Activated naive CD8-positive, alpha-beta T cell treated with anti-CD3 and anti-CD28 coated beads, Interleukin-2, amount 50 U/mL, for 24 hours (primary cell): ENCODE measurements at regions not wholly inside any gene's neighbourhood (a gene's known extent, or its start where the extent isn't known, plus 50 kb on each side); places are given as distances from the start of the nearest gene placed in this dataset.

ENCODE experiments used
- ATAC-seq: fragments of 150-1000 bp; cut with Tn5 transposase; one replicate; pipeline ENCODE4 v1.10.0; 2021
- DNase-seq: peaks from one replicate; pipeline ENCODE4 v3.0.0; 2021
- H3K27ac Mint-ChIP-seq: one replicate; pipeline ENCODE4 v1.8.0; 2021; ENCODE audit warnings: mild to moderate bottlenecking, mixed read lengths
- H3K27me3 Mint-ChIP-seq: one replicate; pipeline ENCODE4 v1.8.0; 2021; ENCODE audit warnings: mixed read lengths
- H3K36me3 Mint-ChIP-seq: one replicate; pipeline ENCODE4 v1.8.0; 2021; ENCODE audit warnings: low read depth, mixed read lengths
- H3K4me1 Mint-ChIP-seq: one replicate; pipeline ENCODE4 v1.8.0; 2021; ENCODE audit warnings: mixed read lengths
- H3K4me3 Mint-ChIP-seq: one replicate; pipeline ENCODE4 v1.8.0; 2021; ENCODE audit warnings: mild to moderate bottlenecking, moderate library complexity, mixed read lengths
- H3K9me3 Mint-ChIP-seq: one replicate; pipeline ENCODE4 v1.8.0; 2021; ENCODE audit warnings: mixed read lengths

DNA sequence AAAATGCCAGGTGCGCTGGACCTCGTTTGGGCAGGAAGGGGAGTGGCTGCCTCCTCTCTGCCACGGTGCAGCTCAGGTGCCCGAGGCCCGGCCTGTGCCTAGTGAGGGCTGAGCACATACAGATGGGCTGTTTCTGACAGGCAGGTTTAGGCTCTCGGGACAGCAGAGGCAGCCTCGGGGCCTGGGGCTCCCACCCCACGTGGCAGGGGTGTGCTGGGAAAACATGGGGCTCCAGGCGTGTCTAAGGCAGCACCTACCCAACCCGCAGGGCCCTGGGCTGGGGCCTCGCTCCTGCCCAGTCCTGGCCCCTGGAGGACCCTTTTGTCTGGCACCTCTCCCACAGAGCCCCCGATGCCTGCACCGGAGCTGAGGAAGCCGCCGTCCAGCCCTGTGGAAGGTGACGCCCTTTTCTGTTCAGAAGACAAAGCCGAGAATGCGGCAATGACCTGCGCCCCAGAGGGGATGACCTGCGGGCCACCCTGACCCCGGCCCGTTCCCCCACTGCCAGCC, 76.4 kb upstream of the GALNT9 start:
- Mint-ChIP-seq H3K4me1 (no peaks in the 10 kb centered on the region), H3K9me3 (no peaks in the 10 kb centered on the region), H3K36me3 (no peaks in the 10 kb centered on the region), H3K27ac (no peak overlapping the region), H3K27me3 (peaks cover 8% of the 10 kb centered on the region), H3K4me3 (no peak overlapping the region)
- ATAC-seq (no peak), DNase-seq (no peak)

DNA sequence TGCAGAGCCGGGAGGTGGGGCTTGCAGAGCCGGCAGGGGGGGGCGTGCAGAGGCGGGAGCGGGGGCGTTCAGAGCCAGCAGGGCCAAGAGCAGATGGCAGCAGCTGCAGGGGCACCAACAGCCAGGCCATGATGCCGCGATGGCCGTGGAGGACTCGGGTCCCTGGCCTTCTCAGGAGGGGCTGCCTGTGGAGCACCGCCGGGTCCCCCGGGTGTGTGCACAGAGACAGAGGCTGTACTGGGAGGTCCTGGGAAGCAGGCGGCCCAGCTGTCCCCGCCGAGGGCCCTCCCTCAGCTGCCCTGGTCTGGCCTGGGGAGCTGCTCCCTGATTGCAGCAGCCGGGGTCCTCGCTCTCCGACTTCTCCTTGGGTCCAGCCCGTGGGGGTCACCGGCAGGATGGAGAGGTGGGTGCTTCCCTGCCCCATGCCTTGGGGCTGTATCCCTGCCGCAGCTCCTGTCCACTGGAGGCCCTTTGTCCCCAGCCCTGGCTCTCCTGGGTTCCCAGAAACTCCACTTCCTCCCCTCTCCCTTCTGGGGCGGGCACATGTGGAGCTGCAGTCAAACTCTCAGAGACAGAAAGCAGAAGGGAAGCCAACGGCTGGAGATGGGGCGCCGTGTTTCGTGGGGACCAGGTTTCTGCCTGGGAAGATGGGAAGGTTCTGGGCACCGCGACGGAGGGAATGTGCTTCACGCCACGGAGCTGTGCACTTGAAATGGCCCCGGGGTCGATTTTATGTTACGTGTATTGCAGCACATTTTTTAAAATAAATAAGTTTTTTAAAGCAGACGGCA, 75.8 kb upstream of the GALNT9 start:
- Mint-ChIP-seq H3K4me1 (no peaks in the 10 kb centered on the region), H3K27me3 (peaks cover 9% of the 10 kb centered on the region), H3K9me3 (no peaks in the 10 kb centered on the region), H3K27ac (no peak overlapping the region), H3K4me3 (no peak overlapping the region), H3K36me3 (no peaks in the 10 kb centered on the region)
- ATAC-seq (no peak), DNase-seq (no peak)

GRCh38 chr12:132404435-132404855, 75.1 kb upstream of the GALNT9 start:
- ATAC-seq = no peak
- Mint-ChIP-seq H3K27me3 (peaks cover 9% of the 10 kb centered on the region), H3K4me1 (no peaks in the 10 kb centered on the region), H3K9me3 (no peaks in the 10 kb centered on the region), H3K36me3 (no peaks in the 10 kb centered on the region), H3K4me3 (no peak overlapping the region), H3K27ac (no peak overlapping the region)
- DNase-seq = no peak

GRCh38 chr12:132403636-132404434, 74.4 kb upstream of the GALNT9 start:
- peaks cover 10% of the 10 kb centered on the region for H3K27me3 Mint-ChIP-seq
- no peaks in the 10 kb centered on the region for H3K36me3 Mint-ChIP-seq
- DNase-seq = no peak
- no peak for ATAC-seq
- H3K9me3 Mint-ChIP-seq = no peaks in the 10 kb centered on the region
- H3K4me1 Mint-ChIP-seq = no peaks in the 10 kb centered on the region
- no peak overlapping the region for H3K4me3 Mint-ChIP-seq
- H3K27ac Mint-ChIP-seq = no peak overlapping the region

DNA sequence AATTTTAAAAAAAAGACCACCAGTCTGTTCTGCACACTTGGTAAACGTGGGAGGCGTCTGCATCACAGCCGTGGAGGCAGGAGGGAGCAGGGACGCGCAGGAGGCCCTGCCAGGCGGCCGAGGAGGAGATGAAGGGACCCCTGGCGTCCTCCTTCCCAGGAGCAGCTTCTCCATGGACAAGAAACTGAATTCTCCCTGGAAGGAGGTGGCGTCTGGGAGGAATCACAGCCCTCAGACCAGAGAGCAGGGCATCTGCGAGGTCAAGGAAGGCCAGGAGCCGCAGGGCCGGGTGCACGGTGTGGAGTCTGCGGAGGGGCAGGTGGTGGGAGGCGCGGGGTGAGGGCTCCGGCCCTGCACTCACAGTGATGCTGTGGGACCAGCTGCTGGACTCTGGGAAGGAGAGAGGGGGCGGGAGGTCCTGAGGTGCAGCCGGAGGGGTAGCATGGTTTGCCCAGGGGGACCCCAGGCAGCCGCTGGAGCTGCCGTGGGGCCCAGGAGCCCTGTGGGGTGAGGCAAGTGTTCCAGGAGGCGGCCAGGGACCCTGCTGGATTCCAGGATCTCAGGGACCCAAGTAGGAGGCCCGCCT, 73.5 kb upstream of the GALNT9 start:
- no peaks in the 10 kb centered on the region for H3K9me3 Mint-ChIP-seq
- no peak overlapping the region for H3K27ac Mint-ChIP-seq
- H3K36me3 Mint-ChIP-seq = no peaks in the 10 kb centered on the region
- H3K27me3 Mint-ChIP-seq = peaks cover 15% of the 10 kb centered on the region
- no peaks in the 10 kb centered on the region for H3K4me1 Mint-ChIP-seq
- ATAC-seq (no peak), DNase-seq (no peak)
- no peak overlapping the region for H3K4me3 Mint-ChIP-seq

- Mint-ChIP-seq H3K27ac (no peak overlapping the region), H3K4me1 (no peaks in the 10 kb centered on the region), H3K36me3 (no peaks in the 10 kb centered on the region), H3K9me3 (no peaks in the 10 kb centered on the region), H3K4me3 (no peak overlapping the region), H3K27me3 (peaks cover 15% of the 10 kb centered on the region)
- ATAC-seq (no peak), DNase-seq (no peak)
Observed at GRCh38 chr12:132401982-132402381, 72.6 kb upstream of the GALNT9 start.

- Mint-ChIP-seq H3K27ac (no peak overlapping the region), H3K27me3 (peaks cover 19% of the 10 kb centered on the region), H3K4me1 (no peaks in the 10 kb centered on the region), H3K9me3 (no peaks in the 10 kb centered on the region), H3K4me3 (no peak overlapping the region), H3K36me3 (no peaks in the 10 kb centered on the region)
- ATAC-seq = no peak
- DNase-seq = no peak
Observed at GRCh38 chr12:132400011-132400641, 70.7 kb upstream of the GALNT9 start.

DNA sequence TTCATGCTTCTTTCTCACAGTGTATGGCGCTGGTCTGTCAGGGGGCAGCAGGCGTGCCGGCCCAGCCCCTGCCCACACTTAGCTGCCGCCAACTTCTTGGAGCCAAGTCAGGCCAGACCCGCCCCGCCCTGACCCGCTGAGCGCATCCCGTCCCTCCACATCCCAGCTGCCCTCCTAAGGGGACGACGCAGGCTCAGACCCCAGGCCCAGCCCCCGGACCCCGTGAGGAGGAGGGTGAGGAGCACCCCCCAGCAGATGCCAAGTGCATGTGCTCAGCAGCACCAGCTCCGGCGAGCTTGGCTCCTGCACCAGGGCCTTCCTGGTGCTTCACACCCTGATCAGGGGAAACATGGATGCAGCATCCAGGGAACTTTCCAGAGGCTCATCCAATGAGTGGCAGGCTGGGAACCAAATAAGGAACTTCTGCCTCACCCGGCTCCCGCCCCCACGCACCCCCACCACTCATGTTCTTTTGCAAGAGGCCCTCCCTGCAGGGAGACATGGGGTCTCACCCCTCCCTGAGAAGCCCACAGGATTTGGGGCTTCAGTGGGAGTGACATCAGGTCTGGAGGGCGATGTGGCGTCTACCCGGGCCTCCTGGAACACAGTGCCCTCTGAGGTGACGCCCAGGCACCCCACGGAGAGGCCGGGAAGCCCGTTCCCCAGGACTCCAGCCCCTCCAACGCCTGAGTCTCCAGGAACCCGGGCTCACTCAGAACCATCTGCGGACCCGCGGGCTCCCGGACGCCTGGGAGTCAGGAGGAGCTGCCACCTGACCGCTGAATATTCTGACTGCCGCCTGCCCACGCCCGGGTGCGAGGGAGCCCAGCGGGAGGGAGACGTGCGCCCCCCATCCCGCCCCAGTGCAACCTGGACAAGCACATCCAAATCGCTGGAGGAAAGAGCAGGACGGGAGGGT, 70.0 kb upstream of the GALNT9 start:
- no peak overlapping the region for H3K27ac Mint-ChIP-seq
- no peaks in the 10 kb centered on the region for H3K36me3 Mint-ChIP-seq
- ATAC-seq (no peak), DNase-seq (no peak)
- H3K4me1 Mint-ChIP-seq = no peaks in the 10 kb centered on the region
- H3K27me3 Mint-ChIP-seq = peaks cover 19% of the 10 kb centered on the region
- no peak overlapping the region for H3K4me3 Mint-ChIP-seq
- H3K9me3 Mint-ChIP-seq = peaks cover 3% of the 10 kb centered on the region

GRCh38 chr12:132398386-132398991, 69.1 kb upstream of the GALNT9 start:
- DNase-seq (no peak), ATAC-seq (no peak)
- Mint-ChIP-seq H3K27ac (no peak overlapping the region), H3K36me3 (no peaks in the 10 kb centered on the region), H3K4me1 (no peaks in the 10 kb centered on the region), H3K4me3 (no peak overlapping the region), H3K9me3 (peaks cover 4% of the 10 kb centered on the region), H3K27me3 (peaks cover 19% of the 10 kb centered on the region)

- DNase-seq = no peak
- Mint-ChIP-seq H3K4me3 (no peak overlapping the region), H3K36me3 (no peaks in the 10 kb centered on the region), H3K27me3 (peaks cover 19% of the 10 kb centered on the region), H3K27ac (no peak overlapping the region), H3K4me1 (no peaks in the 10 kb centered on the region), H3K9me3 (peaks cover 4% of the 10 kb centered on the region)
- no peak for ATAC-seq
Observed at GRCh38 chr12:132397934-132398385, 68.6 kb upstream of the GALNT9 start.

DNA sequence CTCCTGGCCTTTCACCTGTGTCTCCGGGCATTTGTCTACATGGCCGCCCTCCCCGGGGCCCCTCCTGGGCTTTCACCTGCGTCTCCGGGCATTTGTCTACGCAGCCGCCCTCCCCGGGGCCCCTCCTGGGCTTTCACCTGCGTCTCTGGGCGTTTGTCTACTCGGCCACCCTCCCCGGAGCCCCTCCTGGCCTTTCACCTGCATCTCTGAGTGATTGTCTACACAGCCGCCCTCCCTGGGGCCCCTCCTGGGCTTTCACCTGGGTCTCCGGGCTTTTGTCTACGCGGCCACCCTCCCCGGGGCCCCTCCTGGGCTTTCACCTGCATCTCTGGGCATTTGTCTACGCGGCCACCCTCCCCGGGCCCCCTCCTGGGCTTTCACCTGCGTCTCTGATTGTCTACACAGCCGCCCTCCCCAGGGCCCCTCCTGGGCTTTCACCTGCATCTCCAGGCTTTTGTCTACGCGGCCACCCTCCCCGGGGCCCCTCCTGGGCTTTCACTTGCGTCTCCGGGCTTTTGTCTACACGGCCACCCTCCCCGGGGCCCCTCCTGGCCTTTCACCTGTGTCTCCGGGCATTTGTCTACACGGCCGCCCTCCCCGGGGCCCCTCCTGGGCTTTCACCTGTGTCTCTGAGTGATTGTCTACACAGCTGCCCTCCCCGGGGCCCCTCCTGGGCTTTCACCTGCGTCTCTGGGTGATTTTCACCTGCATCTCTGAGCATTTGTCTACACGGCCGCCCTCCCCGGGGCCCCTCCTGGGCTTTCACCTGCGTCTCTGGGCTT, 68.0 kb upstream of the GALNT9 start:
- H3K4me1 Mint-ChIP-seq = no peaks in the 10 kb centered on the region
- no peak overlapping the region for H3K4me3 Mint-ChIP-seq
- ATAC-seq (no peak), DNase-seq (no peak)
- H3K36me3 Mint-ChIP-seq = no peaks in the 10 kb centered on the region
- peaks cover 15% of the 10 kb centered on the region for H3K27me3 Mint-ChIP-seq
- H3K9me3 Mint-ChIP-seq = peaks cover 4% of the 10 kb centered on the region
- no peak overlapping the region for H3K27ac Mint-ChIP-seq

GRCh38 chr12:132396657-132397056, 67.3 kb upstream of the GALNT9 start:
- Mint-ChIP-seq H3K27me3 (peaks cover 15% of the 10 kb centered on the region), H3K4me3 (no peak overlapping the region), H3K4me1 (no peaks in the 10 kb centered on the region), H3K36me3 (no peaks in the 10 kb centered on the region), H3K27ac (no peak overlapping the region), H3K9me3 (peaks cover 4% of the 10 kb centered on the region)
- ATAC-seq (no peak), DNase-seq (no peak)

- H3K36me3 Mint-ChIP-seq = no peaks in the 10 kb centered on the region
- DNase-seq (no peak), ATAC-seq (no peak)
- no peak overlapping the region for H3K4me3 Mint-ChIP-seq
- H3K27me3 Mint-ChIP-seq = peaks cover 16% of the 10 kb centered on the region
- H3K4me1 Mint-ChIP-seq = no peaks in the 10 kb centered on the region
- H3K27ac Mint-ChIP-seq = no peak overlapping the region
- peaks cover 4% of the 10 kb centered on the region for H3K9me3 Mint-ChIP-seq
Observed at GRCh38 chr12:132395908-132396305, 66.5 kb upstream of the GALNT9 start.
